Nephron progenitor cell (in vitro differentiated cells): ENCODE measurements at regions not wholly inside any gene's neighbourhood (a gene's known extent, or its start where the extent isn't known, plus 50 kb on each side); places are given as distances from the start of the nearest gene placed in this dataset.
A peak's percentile ranks its signal among the peaks of the same experiment; 100 is the strongest.

ENCODE experiments used
- DNase-seq: peaks from one replicate; pipeline ENCODE4 v3.0.0; 2021
- H3K27ac Mint-ChIP-seq: 2 replicates; pipeline ENCODE4 v1.8.0; 2021; ENCODE audit warnings: mild to moderate bottlenecking, moderate library complexity, mixed read lengths
- H3K27me3 Mint-ChIP-seq: 2 replicates; pipeline ENCODE4 v1.8.0; 2021; ENCODE audit warnings: mild to moderate bottlenecking, low read depth, mixed read lengths; ENCODE audit not compliant: poor library complexity
- H3K36me3 Mint-ChIP-seq: 2 replicates; pipeline ENCODE4 v1.8.0; 2021; ENCODE audit warnings: low read depth, mixed read lengths
- H3K4me1 Mint-ChIP-seq: 2 replicates; pipeline ENCODE4 v1.8.0; 2021; ENCODE audit warnings: mixed read lengths
- H3K4me3 Mint-ChIP-seq: 2 replicates; pipeline ENCODE4 v1.8.0; 2021; ENCODE audit warnings: mild to moderate bottlenecking, moderate library complexity, mixed read lengths
- H3K9me3 Mint-ChIP-seq: 2 replicates; pipeline ENCODE4 v1.8.0; 2021; ENCODE audit warnings: mild to moderate bottlenecking, moderate library complexity, mixed read lengths
- CTCF ChIP-seq: fragments of 200-600 bp; sonication (generic); IDR thresholded peaks from 2 replicates; pipeline ENCODE4 v1.5.0; 2021; ENCODE audit warnings: antibody characterized with exemption

DNA sequence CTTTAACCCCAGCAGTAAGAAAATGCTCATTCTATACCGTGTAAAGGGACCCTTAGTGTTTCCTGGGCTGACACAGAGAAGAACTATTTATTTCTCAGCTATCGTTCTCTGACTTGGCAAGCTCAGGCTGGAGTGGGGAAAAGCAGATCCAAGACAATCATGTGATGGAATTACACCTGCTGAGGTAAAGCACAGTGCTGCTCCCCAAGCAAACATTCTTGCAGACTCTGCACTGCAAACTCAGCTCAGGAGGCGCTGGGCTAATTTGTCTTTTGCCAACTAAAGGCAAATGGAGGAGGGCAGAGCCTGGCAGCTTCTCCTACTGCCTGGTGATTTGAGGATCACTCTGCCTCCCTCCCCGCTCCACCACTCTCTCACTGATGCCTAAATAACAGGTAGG is 57.8 kb upstream of the FUT8 start:
- Mint-ChIP-seq H3K36me3 (no peaks in the 10 kb centered on the region), H3K27ac (peak overlapping the region; percentile 93), H3K27me3 (no peaks in the 10 kb centered on the region), H3K4me3 (no peak overlapping the region), H3K9me3 (no peaks in the 10 kb centered on the region), H3K4me1 (no peaks in the 10 kb centered on the region)
- no peak for DNase-seq
- no peak for TF ChIP-seq CTCF

GRCh38 chr14:65356327-65356836 is 56.1 kb upstream of the FUT8 start:
- no peak for TF ChIP-seq CTCF
- Mint-ChIP-seq H3K9me3 (no peaks in the 10 kb centered on the region), H3K4me3 (no peak overlapping the region), H3K27me3 (no peaks in the 10 kb centered on the region), H3K27ac (no peak overlapping the region), H3K4me1 (no peaks in the 10 kb centered on the region), H3K36me3 (no peaks in the 10 kb centered on the region)
- no peak for DNase-seq

DNA sequence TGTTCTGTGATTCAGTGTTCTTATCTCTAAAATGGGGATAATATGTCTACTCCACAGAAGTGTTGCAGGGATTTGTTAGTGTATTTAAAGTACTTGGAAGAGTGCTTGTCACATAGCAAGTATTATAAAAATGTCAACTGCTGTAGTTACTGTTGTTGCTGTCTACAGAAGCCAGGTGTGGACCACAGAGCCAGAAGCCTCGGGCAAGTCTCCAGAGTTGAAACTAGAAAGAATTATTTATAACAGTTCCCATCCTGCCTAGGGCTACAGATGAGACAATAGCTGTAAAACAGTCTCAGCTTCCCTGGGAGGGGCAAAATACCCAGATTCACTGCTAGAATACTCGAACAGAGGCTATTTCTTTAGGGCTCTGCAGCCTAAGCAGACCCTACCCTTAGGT is 55.4 kb upstream of the FUT8 start:
- H3K9me3 Mint-ChIP-seq = no peaks in the 10 kb centered on the region
- H3K4me3 Mint-ChIP-seq = no peak overlapping the region
- no peaks in the 10 kb centered on the region for H3K36me3 Mint-ChIP-seq
- no peak for DNase-seq
- H3K27me3 Mint-ChIP-seq = no peaks in the 10 kb centered on the region
- H3K27ac Mint-ChIP-seq = no peak overlapping the region
- H3K4me1 Mint-ChIP-seq = peaks cover 5% of the 10 kb centered on the region
- no peak for TF ChIP-seq CTCF

DNA sequence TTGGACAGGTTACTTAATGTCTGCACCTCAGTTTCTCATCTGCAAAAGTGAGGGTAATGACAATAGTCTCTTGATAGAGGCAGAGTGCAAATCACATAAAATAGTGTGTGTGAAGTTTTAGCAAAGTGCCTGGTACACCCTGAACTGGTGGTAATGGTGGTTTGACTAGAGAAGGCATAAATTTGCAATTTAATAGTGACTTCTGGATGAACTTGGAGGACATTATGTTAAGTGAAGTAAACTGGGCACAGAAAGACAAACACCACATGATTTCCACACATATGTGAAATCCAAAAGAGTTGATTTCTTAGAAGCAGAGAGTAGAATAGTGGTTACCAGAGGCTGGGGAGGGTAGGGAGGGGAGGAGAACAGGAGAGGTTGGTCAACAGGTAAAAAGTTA is 54.8 kb upstream of the FUT8 start:
- H3K27me3 Mint-ChIP-seq = no peaks in the 10 kb centered on the region
- DNase-seq = no peak
- TF ChIP-seq CTCF = no peak
- no peaks in the 10 kb centered on the region for H3K9me3 Mint-ChIP-seq
- no peak overlapping the region for H3K27ac Mint-ChIP-seq
- H3K4me1 Mint-ChIP-seq = peaks cover 7% of the 10 kb centered on the region
- H3K36me3 Mint-ChIP-seq = no peaks in the 10 kb centered on the region
- no peak overlapping the region for H3K4me3 Mint-ChIP-seq

DNA sequence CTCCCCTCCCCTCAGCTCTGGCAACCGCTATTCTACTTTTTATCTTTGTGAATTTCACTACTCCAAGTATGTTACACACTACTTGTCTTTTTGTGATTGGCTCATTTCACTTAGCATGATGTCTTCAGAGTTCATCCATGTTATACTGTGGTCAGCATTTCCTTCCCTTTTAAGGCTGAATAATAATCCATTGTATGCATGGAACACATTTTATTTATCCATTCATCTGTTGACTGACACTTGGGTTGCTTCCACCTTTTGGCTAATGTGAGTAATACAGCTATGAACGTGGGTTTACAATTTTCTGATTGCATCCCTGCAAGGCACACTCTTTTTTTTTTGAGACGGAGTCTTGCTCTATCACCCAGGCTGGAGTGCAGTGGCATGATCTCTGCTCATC is 53.0 kb upstream of the FUT8 start:
- DNase-seq = no peak
- H3K36me3 Mint-ChIP-seq = no peaks in the 10 kb centered on the region
- H3K27me3 Mint-ChIP-seq = peaks cover 4% of the 10 kb centered on the region
- peaks cover 7% of the 10 kb centered on the region for H3K4me1 Mint-ChIP-seq
- TF ChIP-seq CTCF = no peak
- H3K9me3 Mint-ChIP-seq = no peaks in the 10 kb centered on the region
- H3K27ac Mint-ChIP-seq = no peak overlapping the region
- no peak overlapping the region for H3K4me3 Mint-ChIP-seq

GRCh38 chr14:65360144-65360784 is 52.3 kb upstream of the FUT8 start:
- peaks cover 5% of the 10 kb centered on the region for H3K27me3 Mint-ChIP-seq
- no peaks in the 10 kb centered on the region for H3K9me3 Mint-ChIP-seq
- H3K27ac Mint-ChIP-seq = no peak overlapping the region
- H3K36me3 Mint-ChIP-seq = no peaks in the 10 kb centered on the region
- DNase-seq = no peak
- no peak for TF ChIP-seq CTCF
- no peak overlapping the region for H3K4me3 Mint-ChIP-seq
- H3K4me1 Mint-ChIP-seq = peaks cover 7% of the 10 kb centered on the region
